ENCODE measurements at regions not wholly inside any gene's neighbourhood (a gene's known extent, or its start where the extent isn't known, plus 50 kb on each side); places are given as distances from the start of the nearest gene placed in this dataset.

GRCh38 chr18:34108206-34108605 is 116.5 kb downstream of the NOL4 start:
- no peak overlapping the region for H3K4me3 ChIP-seq (replicated peaks; ENCODE audit: low read depth, low read length)
- no peak for DNase-seq (ENCODE audit: extremely low read depth, low read depth)
- no peak for TF ChIP-seq CTCF (IDR thresholded peaks at IDR 0.05; ENCODE audit: low read depth, low read length, missing control alignments)

GRCh38 chr18:34098109-34098508 is 126.6 kb downstream of the NOL4 start:
- no peak for DNase-seq (ENCODE audit: extremely low read depth, low read depth)
- no peak for TF ChIP-seq CTCF (IDR thresholded peaks at IDR 0.05; ENCODE audit: low read depth, low read length, missing control alignments)
- H3K4me3 ChIP-seq (replicated peaks; ENCODE audit: low read depth, low read length): no peak overlapping the region

GRCh38 chr18:34097312-34097711 is 127.4 kb downstream of the NOL4 start:
- no peak for TF ChIP-seq CTCF (IDR thresholded peaks at IDR 0.05; ENCODE audit: low read depth, low read length, missing control alignments)

GRCh38 chr18:34094148-34094547 is 130.6 kb downstream of the NOL4 start:
- no peak overlapping the region for H3K4me3 ChIP-seq (replicated peaks; ENCODE audit: low read depth, low read length)
- DNase-seq (ENCODE audit: extremely low read depth, low read depth): no peak
- no peak for TF ChIP-seq CTCF (IDR thresholded peaks at IDR 0.05; ENCODE audit: low read depth, low read length, missing control alignments)

More at GRCh38 chr18:34097312-34097711, 127.4 kb downstream of the NOL4 start:
- no peak for DNase-seq (ENCODE audit: extremely low read depth, low read depth)
- no peak overlapping the region for H3K4me3 ChIP-seq (replicated peaks; ENCODE audit: low read depth, low read length)

GRCh38 chr18:34092796-34093195 is 131.9 kb downstream of the NOL4 start:
- TF ChIP-seq CTCF (IDR thresholded peaks at IDR 0.05; ENCODE audit: low read depth, low read length, missing control alignments): no peak
- DNase-seq (ENCODE audit: extremely low read depth, low read depth): no peak
- H3K4me3 ChIP-seq (replicated peaks; ENCODE audit: low read depth, low read length): no peak overlapping the region

GRCh38 chr18:34086370-34086769 is 138.3 kb downstream of the NOL4 start:
- H3K4me3 ChIP-seq (replicated peaks; ENCODE audit: low read depth, low read length): no peak overlapping the region
- no peak for TF ChIP-seq CTCF (IDR thresholded peaks at IDR 0.05; ENCODE audit: low read depth, low read length, missing control alignments)
- no peak for DNase-seq (ENCODE audit: extremely low read depth, low read depth)

GRCh38 chr18:34085140-34085739 is 139.5 kb downstream of the NOL4 start:
- H3K4me3 ChIP-seq (replicated peaks; ENCODE audit: low read depth, low read length): no peak overlapping the region
- TF ChIP-seq CTCF (IDR thresholded peaks at IDR 0.05; ENCODE audit: low read depth, low read length, missing control alignments): no peak
- DNase-seq (ENCODE audit: extremely low read depth, low read depth): no peak

Measured in HFF-Myc (cell line).